Hypothalamus (tissue), 51 donors: ENCODE measurements at regions not wholly inside any gene's neighbourhood (a gene's known extent, or its start where the extent isn't known, plus 50 kb on each side); places are given as distances from the start of the nearest gene placed in this dataset.

Experiments
- DNase-seq, 51 donors: peaks; one replicate each; lab custom pipeline; 2025; lab: John Stamatoyannopoulos, UW

DNA sequence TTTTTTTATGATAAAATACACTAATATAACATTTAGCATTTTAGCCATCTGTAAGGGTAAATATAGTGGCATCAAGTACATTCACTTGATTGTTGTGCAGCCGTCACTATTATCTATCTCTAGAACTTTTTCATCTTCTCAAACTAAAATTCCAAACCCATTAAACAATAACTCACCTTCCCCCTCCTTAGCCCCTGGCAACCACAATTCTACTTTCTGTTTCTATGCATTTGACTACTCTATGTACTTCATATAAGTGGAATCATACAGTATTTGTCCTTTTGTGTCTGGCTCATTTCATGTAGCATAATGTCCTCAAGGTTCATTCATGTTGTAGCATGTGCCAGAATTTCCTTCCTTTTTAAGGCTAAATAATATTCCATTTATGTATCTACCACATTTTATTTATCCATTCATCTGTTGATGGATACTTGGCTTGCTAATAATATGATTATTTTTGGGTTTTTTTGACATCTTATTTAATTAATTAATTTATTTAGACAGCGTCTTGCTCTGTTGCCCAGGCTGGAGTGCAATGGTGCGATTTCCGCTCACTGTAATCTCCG is 69.6 kb upstream of the MACF1 start:
- no peak for DNase-seq

DNA sequence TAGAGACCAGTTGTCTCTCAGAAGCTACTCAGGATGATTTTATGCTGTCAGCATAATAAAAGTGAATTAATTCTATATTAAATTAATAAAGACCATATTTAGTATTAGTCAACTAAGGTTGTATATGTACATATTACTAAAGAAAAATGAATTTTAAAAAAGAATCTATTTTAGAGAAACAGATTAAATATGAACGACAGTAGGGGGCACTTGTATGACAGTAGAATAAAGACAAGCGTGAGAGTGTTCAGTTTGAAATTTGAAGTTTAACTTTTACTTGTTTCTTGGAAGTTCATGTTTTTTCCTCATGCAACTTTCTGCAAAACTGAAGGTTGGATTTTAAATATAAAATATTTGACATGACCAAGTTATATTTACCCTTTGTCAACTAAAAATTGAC is 67.9 kb upstream of the MACF1 start:
- DNase-seq: no peak

DNA sequence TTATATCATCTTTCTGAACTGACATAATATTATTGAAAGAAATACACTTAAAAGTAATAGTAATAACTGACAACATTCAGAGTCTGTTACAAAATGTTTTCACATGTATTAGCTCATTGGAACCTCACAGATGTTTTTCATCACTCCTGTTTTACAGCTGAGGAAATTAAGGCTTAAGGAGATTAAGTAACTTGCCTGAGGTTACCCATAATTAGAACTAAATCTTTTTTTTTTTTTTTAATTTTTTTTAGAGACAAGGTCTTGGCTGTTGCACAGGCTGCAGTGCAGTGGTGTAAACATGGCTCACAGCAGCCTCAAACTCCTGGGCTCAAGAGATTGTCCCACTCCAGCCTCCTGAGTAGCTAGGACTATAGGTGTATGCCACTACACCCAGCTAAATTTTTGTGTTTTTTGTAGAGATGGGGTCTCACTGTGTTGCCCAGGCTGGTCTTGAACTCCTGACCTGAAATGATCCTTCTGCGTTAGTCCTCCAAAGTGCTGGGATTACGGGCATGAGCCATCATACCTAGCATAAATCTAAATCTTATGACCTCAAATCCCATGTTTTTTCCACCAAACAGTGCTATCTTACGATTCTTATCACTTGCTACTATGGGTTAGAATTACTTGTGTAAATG is 64.7 kb upstream of the MACF1 start:
- no peak for DNase-seq

DNA sequence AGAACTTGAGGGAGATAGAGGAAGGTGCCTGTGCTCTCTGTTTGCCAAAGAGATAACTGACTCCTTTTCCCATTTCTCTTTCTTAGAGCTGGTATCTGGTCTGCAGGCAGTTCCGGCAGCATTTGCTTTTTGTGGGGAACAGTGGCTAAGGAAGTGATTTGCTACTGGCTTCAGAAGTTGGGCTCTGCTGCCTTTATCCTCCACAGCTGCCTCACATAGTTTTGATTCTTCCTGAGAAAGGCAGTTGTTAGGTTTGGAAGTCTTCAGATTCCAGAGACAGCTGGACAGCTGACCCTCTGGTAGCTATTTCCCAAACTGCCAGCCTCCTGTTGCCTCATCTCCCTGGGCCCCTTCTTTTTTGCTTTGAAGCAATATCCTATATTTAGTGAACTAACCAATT is 62.6 kb upstream of the MACF1 start:
- DNase-seq: no peak

DNA sequence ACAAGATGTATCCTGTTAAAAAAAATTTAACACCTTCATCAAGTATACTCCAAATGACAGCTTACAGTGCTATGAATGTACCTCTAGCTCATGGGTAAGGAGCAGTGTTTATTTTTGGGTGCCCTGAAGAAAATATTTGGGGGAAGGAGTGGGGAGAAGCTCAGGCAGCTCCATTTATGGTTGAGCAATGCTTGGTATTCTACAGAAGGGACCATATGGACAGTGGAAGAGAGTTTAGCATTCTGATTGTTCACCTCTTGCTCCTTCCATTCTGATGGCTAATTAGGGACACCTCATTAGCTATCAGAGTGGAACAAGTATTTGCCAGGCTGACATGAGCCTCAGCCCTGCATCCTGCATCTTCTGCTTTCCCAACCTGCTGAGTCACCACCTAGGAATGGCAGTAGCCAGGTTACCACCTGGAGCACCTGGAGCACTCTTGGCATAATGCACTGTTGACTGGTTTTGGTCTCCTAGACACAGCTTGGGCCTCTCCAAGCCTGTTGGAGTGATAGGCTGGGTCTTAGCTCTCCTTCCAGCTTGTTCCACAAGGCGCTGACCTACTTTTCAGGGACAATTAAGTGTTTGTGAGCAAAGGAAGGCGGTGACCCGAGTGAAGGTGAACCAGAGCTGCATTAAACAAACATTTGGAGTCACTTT is 62.0 kb upstream of the MACF1 start:
- peak in 19 of 51 donors; percentile 6 to 72 (median 32) for DNase-seq

DNA sequence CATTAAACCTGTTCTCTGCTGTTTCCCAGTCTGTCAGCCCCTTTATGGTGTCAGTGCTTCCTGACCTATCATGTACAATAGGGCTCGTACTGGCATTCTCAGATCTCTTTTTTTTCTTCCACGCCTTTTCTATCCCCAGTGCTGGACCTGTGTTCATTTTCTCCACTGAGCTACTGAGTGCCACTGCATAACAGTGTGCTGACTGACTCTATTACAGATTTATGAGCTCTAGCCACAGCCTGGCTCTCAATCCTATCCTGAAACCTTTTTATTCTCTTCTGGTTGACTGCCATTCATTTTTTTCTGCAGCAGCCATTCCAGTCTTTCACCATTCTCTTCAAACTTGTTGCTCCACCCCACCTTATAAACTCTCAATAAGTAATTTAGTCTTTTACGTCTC is 59.6 kb upstream of the MACF1 start:
- no peak for DNase-seq

DNA sequence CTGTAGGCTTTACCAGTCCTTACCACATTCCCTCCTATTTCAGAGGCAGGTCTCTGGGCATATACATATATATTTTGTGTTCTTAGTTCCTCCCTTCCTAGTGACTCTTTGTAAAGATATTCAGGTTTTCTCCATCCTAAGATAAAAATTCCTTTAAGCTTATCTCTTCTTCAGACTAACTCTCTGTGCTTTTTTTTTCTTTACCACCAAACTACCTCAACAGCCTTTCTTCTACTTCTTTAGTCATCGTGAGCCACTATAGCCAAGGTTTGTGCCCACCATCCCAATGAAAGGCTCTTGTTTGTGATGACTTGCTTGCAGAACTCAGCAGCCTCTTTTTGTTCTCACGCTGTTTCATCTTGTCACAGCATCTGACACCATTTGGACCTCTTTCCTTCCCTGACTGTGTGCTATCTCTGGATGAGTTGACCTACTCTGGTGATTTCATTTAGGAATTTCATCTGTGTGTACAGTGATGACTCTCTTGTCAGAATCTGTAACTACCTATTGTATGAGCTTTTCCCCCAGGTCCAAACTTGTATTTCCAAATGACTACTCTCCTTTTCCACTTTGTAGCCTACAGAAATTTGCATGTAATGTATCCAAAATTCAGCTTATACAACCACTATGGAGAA is 59.0 kb upstream of the MACF1 start:
- DNase-seq: no peak

DNA sequence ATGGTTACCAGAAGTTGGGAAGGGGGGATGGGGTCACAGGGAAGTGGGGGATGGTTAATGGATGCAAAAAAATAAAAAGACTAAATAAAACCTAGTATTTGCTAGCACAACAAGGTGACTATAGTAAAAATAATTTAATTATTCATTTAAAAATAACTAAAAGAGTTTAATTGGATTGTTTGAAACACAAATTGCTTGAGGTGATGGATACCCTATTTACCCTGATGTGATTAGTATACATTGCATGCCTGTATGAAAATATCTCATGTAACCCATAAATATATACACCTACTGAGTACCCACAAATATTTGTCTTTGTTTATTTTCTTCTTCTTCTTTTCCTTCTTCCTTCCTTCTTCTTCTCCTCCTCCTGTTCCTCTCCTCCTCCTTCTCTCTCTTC is 57.8 kb upstream of the MACF1 start:
- no peak for DNase-seq

DNA sequence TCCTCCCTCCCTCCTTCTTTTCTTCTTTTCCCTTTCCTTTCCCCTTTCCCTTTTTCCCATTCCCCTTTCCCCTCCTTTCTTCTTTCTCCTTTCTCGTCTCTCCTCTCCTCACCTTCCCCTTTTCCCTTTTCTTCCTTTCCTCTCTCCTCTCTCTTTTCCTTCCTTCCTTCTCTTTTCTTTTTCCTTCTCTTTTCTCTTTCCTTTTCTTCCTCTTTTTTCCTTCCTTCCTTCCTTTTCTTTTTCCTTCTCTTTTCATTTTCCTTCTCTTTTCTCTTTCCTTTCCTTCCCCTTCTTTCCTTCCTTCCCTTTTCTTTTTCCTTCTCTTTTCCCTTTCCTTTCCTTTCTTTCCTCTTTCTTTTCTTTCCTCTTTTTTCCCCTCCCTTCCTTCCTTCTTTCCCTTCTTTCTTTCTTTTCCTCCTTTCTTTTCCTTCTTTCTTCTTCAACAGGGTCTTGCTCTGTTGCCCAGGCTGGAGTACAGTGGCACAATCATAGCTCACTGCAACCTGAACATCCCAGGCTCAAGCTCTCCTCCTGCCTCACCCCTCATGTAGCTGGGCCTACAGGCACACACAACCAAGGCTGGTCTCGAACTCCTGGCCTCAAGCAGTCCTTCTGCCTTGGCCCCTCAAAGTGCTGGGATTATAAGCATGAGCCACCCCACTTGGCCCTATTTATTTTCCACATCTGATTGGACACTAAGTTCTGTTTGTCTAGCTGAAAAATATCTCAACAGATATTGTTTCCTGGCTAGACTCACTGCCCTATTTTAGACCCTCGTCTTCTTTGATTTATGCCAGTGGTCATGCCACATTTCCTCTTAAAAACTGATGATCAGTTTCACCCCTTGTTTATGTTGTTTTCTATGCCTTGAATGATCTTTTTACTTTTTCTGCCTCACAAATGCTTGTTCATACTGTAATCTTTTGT is 57.1 kb upstream of the MACF1 start:
- no peak for DNase-seq

DNA sequence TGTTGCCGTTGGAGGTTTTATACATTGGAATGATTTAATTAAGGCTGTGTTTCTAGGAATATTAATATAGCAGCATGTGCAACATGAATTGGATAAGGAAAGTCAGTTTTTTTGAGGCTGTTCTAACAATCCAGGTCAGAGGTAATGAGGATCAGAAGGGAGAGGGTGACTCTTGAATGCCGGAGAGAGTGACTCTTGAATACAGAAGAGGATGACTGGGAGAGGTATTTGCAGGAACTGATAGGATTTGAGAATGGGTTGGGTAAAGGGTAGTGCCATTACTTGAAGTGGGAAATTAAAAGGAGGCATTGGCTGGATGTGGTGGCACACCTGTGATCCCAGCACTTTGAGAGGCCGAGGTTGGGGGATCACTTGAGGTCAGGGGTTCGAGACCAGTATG is 55.6 kb upstream of the MACF1 start:
- no peak for DNase-seq

DNA sequence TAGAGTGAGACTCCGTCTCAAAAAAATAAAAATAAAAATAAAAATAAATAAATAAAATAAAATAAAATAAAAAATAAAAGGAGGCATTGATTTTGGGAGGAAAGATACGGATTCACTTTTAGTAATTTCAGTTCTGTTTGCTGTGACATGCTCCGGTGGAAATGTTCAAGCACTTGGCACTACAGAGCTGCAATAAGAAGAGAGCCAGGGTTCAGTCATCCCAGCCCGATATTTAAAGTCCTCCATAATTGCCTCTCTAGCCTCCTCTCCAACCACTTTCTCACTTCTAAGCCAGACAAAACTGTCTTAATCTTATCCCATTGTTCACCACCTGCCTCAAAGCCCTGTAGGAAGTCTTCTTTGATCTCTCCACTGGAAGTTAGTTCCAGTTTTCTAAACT is 55.0 kb upstream of the MACF1 start:
- DNase-seq: no peak

DNA sequence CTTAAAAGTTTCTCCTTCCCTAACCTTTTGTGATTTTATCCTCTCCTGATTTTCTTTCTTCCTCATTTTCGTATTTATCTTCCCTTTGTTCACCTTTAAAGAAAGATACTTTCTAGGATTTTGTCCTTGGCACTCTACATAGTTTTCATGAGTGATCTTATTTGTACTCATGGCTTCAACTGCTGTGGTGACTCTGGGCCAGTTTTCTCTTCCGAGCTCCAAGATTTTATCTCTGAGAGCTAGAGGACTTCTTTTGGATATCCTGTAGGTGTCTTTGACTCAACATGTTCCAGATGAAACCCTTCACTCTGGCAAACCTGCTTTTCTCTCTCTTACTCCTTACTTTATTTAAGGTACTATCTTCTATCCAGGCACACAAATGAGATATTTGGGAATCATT is 53.7 kb upstream of the MACF1 start:
- no peak for DNase-seq

DNA sequence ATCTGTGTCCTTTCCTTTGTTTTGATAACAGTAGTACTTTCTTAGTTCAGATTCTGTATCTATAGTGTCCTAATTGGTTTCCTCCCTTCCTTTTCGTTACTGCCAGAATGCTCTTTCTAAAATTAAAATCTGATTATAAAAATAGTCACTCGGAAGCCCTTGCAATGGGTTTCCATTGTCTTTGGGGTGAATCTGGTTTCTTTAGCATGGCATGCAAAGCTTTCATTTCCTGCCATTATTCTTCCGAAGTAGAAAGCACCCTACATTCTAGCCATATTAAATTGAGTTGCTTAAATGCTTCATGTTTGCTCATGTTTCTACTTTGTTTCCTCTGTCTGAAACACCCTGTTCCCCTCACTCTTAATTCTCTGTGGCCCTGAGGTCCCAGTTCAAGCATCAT is 53.2 kb upstream of the MACF1 start:
- DNase-seq: no peak

DNA sequence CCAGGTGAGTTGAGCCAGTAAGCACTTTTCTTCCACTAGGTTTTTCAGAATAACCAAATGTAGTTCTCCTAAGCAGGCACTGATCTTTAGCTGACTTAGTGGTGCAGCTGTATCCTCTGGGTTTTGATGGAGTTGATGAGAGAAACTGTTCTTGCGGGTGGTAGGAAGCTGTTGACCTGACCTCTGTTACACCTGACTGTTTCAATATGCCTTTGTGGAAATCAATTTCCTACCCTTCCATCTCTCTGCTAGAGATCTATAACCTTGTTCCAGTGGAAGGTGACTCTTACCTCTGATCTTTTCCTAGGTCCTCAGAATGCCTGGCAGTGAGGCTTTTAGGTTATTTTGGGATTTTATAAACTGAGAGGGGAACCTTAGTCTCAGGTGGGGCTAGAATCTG is 51.6 kb upstream of the MACF1 start:
- no peak for DNase-seq

DNA sequence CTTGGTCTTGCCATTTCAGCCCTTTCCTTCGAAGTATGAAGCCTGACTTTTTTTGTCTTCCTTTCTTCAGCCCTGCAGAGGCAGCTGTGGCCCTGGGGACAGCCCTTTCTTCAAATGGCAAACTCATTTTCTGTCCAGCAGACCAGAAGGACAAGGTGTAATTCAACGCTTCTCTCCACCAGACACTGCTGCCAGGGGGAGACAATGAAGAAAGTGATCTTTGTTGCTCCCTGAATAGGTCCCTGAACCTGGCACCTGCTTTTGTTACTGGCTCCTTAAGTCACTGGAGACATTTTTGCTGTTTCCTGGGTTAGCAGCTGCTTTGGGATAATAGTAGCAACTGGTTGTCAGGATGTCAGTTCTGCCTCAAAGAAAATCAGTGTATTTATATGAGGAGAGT is 50.8 kb upstream of the MACF1 start:
- no peak for DNase-seq

DNA sequence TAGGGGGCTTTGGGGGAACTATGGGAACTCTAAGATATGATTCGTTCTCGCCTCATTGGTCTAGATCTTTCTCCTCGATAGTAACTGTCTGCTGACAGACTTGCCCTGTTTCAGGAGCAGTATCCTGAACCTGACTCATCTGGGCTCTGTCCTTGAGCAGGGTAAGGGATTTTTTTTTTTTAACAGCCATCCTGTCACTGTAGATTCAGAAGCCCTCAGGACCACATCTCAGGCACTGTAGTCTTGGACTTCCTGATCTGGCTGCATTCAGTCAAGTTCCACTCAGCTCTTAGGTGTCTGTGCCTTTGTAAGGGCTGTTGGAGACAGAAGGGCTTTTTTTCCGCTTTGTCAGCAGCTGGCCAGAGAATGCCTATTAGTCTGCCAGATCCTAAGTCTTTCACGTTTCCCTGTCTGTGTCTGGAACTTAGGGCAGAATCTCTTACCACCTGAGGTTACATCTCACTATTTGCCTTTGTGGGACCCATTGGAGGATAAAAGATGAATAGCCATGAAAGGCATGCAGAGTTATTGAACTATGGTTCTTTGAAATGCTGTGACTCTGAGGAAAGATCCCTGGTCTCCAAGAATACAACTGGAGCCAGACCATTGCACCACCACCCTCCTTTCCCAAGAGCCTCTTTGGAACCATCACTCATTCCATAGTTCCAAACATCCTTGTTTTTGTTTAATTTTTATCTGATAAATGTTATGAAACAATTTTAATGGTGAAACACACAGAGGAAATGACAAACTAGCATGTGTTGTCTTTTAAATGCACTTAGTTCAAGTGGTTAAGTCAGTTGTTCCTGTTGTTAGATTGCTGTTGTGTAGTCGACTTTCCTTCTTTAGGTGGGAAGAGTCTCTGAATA is 49.7 kb upstream of the MACF1 start:
- DNase-seq: peak in 3 of 51 donors; percentile 11 to 16 (median 15)
